OCI-LY1 (cell line): ENCODE measurements at regions not wholly inside any gene's neighbourhood (a gene's known extent, or its start where the extent isn't known, plus 50 kb on each side); places are given as distances from the start of the nearest gene placed in this dataset.

ENCODE experiments used
- EZH2 ChIP-seq: fragments of 200-600 bp; sonication (generic), shearing (Covaris generic); IDR thresholded peaks from 2 replicates; pipeline ENCODE4 v1.8.0; 2017; ENCODE audit warnings: borderline replicate concordance, mixed run types, mild to moderate bottlenecking, antibody characterized with exemption, low read length, moderate library complexity, mixed read lengths
- TF ChIP-seq, protein P1 (sequence below): fragments of 200-600 bp; sonication (generic), shearing (Covaris generic); IDR thresholded peaks from 2 replicates; pipeline ENCODE4 v1.5.1; 2017; ENCODE audit warnings: mild to moderate bottlenecking, antibody characterized with exemption, low read length, moderate library complexity, mixed read lengths

DNA sequence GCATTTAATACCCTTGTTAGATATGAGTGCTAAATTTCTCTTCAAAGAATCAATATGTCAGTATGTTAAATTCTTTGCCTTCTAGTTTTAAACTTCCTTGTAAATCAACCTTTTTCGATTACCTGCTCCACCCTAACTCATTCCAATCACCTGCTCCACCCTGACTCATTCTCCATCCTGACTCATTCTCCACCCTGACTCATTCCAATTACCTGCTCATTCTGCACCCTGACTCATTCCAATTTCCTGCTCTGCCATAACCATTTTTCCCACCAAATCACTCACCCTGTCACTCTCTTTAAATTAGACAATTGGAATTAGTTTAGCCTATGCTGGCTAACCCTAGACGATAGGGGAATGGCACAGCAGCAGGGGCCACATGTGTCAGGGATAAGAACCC, 519.5 kb upstream of the LRRC4C start:
- TF ChIP-seq, protein P1, sequence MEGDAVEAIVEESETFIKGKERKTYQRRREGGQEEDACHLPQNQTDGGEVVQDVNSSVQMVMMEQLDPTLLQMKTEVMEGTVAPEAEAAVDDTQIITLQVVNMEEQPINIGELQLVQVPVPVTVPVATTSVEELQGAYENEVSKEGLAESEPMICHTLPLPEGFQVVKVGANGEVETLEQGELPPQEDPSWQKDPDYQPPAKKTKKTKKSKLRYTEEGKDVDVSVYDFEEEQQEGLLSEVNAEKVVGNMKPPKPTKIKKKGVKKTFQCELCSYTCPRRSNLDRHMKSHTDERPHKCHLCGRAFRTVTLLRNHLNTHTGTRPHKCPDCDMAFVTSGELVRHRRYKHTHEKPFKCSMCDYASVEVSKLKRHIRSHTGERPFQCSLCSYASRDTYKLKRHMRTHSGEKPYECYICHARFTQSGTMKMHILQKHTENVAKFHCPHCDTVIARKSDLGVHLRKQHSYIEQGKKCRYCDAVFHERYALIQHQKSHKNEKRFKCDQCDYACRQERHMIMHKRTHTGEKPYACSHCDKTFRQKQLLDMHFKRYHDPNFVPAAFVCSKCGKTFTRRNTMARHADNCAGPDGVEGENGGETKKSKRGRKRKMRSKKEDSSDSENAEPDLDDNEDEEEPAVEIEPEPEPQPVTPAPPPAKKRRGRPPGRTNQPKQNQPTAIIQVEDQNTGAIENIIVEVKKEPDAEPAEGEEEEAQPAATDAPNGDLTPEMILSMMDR, result no peak
- TF ChIP-seq EZH2, result no peak
